Stomach smooth muscle (tissue), 2 donors: ENCODE measurements at regions not wholly inside any gene's neighbourhood (a gene's known extent, or its start where the extent isn't known, plus 50 kb on each side); places are given as distances from the start of the nearest gene placed in this dataset.

Source experiments
- H3K27ac ChIP-seq: one replicate; pipeline ENCODE4 v1.7.0; 2013; ENCODE audit warnings: mild to moderate bottlenecking, low read length, inconsistent platforms
- H3K27me3 ChIP-seq, 2 donors: one replicate each; pipeline ENCODE4 v1.7.0; 2013; ENCODE audit warnings: low read length in 2 of 2; ENCODE audit not compliant: insufficient read depth in 2 of 2, control insufficient read depth in 1 of 2
- H3K36me3 ChIP-seq, 2 donors: one replicate each; pipeline ENCODE4 v1.7.0; 2013; ENCODE audit warnings: low read length in 2 of 2; ENCODE audit not compliant: control insufficient read depth in 2 of 2, insufficient read depth in 2 of 2
- H3K4me1 ChIP-seq: one replicate; pipeline ENCODE4 v1.7.0; 2013; ENCODE audit warnings: low read length; ENCODE audit not compliant: control insufficient read depth, insufficient read depth
- H3K4me3 ChIP-seq, 2 donors: one replicate each; pipeline ENCODE4 v1.7.0; 2013; ENCODE audit warnings: low read length in 2 of 2
- H3K9ac ChIP-seq, 2 donors: one replicate each; pipeline ENCODE4 v1.7.0; 2013; ENCODE audit warnings: low read length in 2 of 2, mild to moderate bottlenecking in 1 of 2
- H3K9me3 ChIP-seq, 2 donors: one replicate each; pipeline ENCODE4 v1.7.0; 2013; ENCODE audit warnings: low read length in 2 of 2; ENCODE audit not compliant: control insufficient read depth in 2 of 2
- donor health status: healthy.
- donor health status: Pancreatic carcinoma.

- Histone ChIP-seq H3K4me3 (no peak overlapping the region), H3K9me3 (no peaks in the 10 kb centered on the region), H3K27me3 (no peaks in the 10 kb centered on the region), H3K27ac (no peak overlapping the region), H3K4me1 (no peaks in the 10 kb centered on the region), H3K36me3 (no peaks in the 10 kb centered on the region), H3K9ac (no peak overlapping the region)
These were observed 147.9 kb upstream of the VANGL1 start for GRCh38 chr1:115493834-115494233.

GRCh38 chr1:115492880-115493279 lies 148.9 kb upstream of the VANGL1 start:
- Histone ChIP-seq H3K4me1 (no peaks in the 10 kb centered on the region), H3K4me3 (no peak overlapping the region), H3K27me3 (no peaks in the 10 kb centered on the region), H3K36me3 (no peaks in the 10 kb centered on the region), H3K9ac (no peak overlapping the region), H3K9me3 (no peaks in the 10 kb centered on the region), H3K27ac (no peak overlapping the region)

- H3K4me3 ChIP-seq = no peak overlapping the region
- no peaks in the 10 kb centered on the region for H3K9me3 ChIP-seq
- no peak overlapping the region for H3K27ac ChIP-seq
- H3K4me1 ChIP-seq = no peaks in the 10 kb centered on the region
- no peaks in the 10 kb centered on the region for H3K27me3 ChIP-seq
- no peaks in the 10 kb centered on the region for H3K36me3 ChIP-seq
- no peak overlapping the region for H3K9ac ChIP-seq
These were observed 149.7 kb upstream of the VANGL1 start for GRCh38 chr1:115492019-115492595.

DNA sequence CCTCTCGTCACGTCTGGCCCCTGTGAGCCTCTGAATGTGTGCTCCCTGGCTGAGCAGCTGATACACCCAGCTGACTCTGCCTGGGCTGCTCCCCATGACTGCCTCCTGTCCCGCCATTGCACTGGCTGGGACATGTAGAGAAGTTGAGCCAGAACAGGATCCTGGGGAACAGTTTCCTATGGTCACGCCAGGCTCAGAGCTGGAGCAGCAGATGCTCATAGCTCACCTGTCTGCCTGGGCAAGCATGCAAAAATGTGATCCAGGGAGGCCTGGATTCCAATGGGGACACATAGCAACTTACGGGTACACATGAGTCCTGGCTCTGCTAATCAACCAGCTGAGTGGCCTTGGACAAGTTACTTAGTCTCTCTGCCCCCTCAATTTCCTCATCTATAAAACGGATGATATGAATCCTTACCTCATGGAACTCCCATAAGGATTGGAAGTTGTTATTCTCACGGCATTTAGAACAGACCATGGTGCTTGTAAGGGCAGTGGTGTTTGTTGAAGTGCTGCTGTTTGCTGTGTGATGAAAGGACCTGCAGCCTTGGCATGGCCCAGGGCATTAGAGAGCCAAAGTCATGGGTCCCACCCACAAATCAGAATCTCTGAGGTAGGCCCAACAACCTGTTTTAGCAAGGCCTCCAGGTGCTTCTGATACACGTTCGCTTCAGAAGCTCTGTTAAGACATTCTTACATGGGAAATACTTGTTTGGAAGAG lies 150.3 kb upstream of the VANGL1 start:
- H3K27me3 ChIP-seq = no peaks in the 10 kb centered on the region
- no peaks in the 10 kb centered on the region for H3K9me3 ChIP-seq
- H3K9ac ChIP-seq = no peak overlapping the region
- no peaks in the 10 kb centered on the region for H3K4me1 ChIP-seq
- H3K36me3 ChIP-seq = no peaks in the 10 kb centered on the region
- H3K4me3 ChIP-seq = no peak overlapping the region
- H3K27ac ChIP-seq = no peak overlapping the region

GRCh38 chr1:115479055-115479482 lies 141.0 kb upstream of the NGF start:
- H3K4me3 ChIP-seq = no peak overlapping the region
- H3K9me3 ChIP-seq = no peaks in the 10 kb centered on the region
- no peak overlapping the region for H3K9ac ChIP-seq
- no peaks in the 10 kb centered on the region for H3K36me3 ChIP-seq
- no peak overlapping the region for H3K27ac ChIP-seq
- peaks cover 2 to 15% of the 10 kb centered on the region in 2 donors for H3K27me3 ChIP-seq
- H3K4me1 ChIP-seq = no peaks in the 10 kb centered on the region

GRCh38 chr1:115477071-115477470 lies 139.0 kb upstream of the NGF start:
- peaks cover 4 to 17% of the 10 kb centered on the region in 2 donors for H3K27me3 ChIP-seq
- H3K9ac ChIP-seq = no peak overlapping the region
- no peak overlapping the region for H3K27ac ChIP-seq
- H3K36me3 ChIP-seq = no peaks in the 10 kb centered on the region
- H3K9me3 ChIP-seq = no peaks in the 10 kb centered on the region
- H3K4me1 ChIP-seq = no peaks in the 10 kb centered on the region
- H3K4me3 ChIP-seq = no peak overlapping the region

GRCh38 chr1:115476616-115477015 lies 138.6 kb upstream of the NGF start:
- H3K9ac ChIP-seq = no peak overlapping the region

GRCh38 chr1:115475901-115476300 lies 137.9 kb upstream of the NGF start:
- Histone ChIP-seq H3K9me3 (no peaks in the 10 kb centered on the region), H3K9ac (no peak overlapping the region)

More at GRCh38 chr1:115476616-115477015, 138.6 kb upstream of the NGF start:
- Histone ChIP-seq H3K4me1 (no peaks in the 10 kb centered on the region), H3K27me3 (peaks cover 4 to 17% of the 10 kb centered on the region in 2 donors), H3K4me3 (no peak overlapping the region), H3K36me3 (no peaks in the 10 kb centered on the region), H3K27ac (no peak overlapping the region), H3K9me3 (no peaks in the 10 kb centered on the region)

GRCh38 chr1:115475252-115475651 lies 137.2 kb upstream of the NGF start:
- Histone ChIP-seq H3K4me1 (no peaks in the 10 kb centered on the region), H3K9me3 (no peaks in the 10 kb centered on the region), H3K4me3 (no peak overlapping the region), H3K9ac (no peak overlapping the region), H3K27me3 (peaks cover 4 to 17% of the 10 kb centered on the region in 2 donors), H3K36me3 (no peaks in the 10 kb centered on the region), H3K27ac (no peak overlapping the region)

More at GRCh38 chr1:115475901-115476300, 137.9 kb upstream of the NGF start:
- no peak overlapping the region for H3K4me3 ChIP-seq
- H3K36me3 ChIP-seq = no peaks in the 10 kb centered on the region
- H3K27me3 ChIP-seq = peaks cover 4 to 17% of the 10 kb centered on the region in 2 donors
- no peaks in the 10 kb centered on the region for H3K4me1 ChIP-seq
- H3K27ac ChIP-seq = no peak overlapping the region

DNA sequence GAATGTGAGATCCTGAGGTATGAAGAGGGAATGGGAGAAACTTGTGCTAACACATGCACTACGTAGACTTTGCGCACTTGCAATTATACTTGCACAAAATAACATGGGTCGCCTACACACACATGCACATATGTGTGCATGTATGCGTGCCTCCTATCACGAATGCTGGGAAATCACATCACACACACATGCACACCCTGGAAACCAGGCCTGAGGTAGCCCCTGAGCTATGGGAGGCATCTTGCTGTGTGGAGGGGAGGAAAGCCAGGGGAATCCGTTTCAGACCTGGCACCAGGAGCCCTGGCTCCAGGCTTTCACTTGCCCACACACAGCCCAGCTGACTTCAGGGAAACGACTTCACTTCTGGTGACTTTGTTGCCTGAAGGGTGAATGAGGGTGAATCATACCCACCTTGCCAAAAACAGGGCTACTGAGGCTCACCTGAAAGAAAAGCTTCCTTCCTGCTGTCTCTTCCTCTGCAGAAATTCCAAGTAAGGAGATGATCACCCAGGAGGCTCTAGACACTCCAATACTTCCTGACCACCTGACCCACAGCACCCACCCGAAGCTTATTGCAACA lies 136.0 kb upstream of the NGF start:
- no peaks in the 10 kb centered on the region for H3K9me3 ChIP-seq

More for the DNA sequence above, 136.0 kb upstream of the NGF start:
- H3K27me3 ChIP-seq = peaks cover 4 to 12% of the 10 kb centered on the region in 2 donors
- no peak overlapping the region for H3K9ac ChIP-seq
- no peaks in the 10 kb centered on the region for H3K36me3 ChIP-seq
- no peaks in the 10 kb centered on the region for H3K4me1 ChIP-seq
- H3K4me3 ChIP-seq = no peak overlapping the region
- H3K27ac ChIP-seq = no peak overlapping the region
